ENCODE measurements at regions not wholly inside any gene's neighbourhood (a gene's known extent, or its start where the extent isn't known, plus 50 kb on each side); places are given as distances from the start of the nearest gene placed in this dataset.
"Not testable (repeated sequence)": the region's sequence is repeated elsewhere in the genome, so short reads cannot be mapped to it uniquely, and the experiment has no call there.

DNA sequence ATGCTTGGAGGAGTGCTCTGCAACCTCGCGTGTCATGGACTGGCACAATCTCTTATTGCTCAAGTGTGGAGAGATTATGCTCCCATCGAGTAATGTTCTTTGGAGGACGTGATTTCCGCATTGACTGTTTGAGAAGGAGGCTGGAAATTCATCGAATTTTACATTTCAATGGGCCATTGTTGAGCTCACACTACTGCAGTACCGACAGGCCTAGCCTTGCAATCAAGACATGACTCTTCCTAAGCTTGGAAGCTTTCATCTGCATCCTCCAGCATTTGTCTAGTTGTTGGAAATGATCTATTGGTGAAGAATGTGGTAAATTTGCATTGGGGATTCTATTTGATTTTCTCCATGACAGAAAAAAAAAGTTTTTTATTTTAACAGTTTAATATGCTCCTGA is 156.8 kb downstream of the FZD1 start:
- no peak overlapping the region for H2AFZ ChIP-seq (ENCODE audit: low read length, unreplicated experiment)
- peaks cover 3% of the 10 kb centered on the region; the same call in 1 of the 2 replicates for H3K27me3 ChIP-seq (ENCODE audit: insufficient read depth, low read length)
- no peaks in the 10 kb centered on the region for H3K36me3 ChIP-seq (ENCODE audit: insufficient read depth, low read length)
- no peaks in the 10 kb centered on the region for H3K79me2 ChIP-seq (ENCODE audit: control insufficient read depth, insufficient read depth, low read length, unreplicated experiment)
- no peaks in the 10 kb centered on the region for H3K4me1 ChIP-seq (ENCODE audit: control insufficient read depth, insufficient read depth, low read length, unreplicated experiment)
- no peak overlapping the region for H3K27ac ChIP-seq (ENCODE audit: low read depth, low read length)
- H3K4me3 ChIP-seq (ENCODE audit: low read depth, low read length) = no peak overlapping the region

DNA sequence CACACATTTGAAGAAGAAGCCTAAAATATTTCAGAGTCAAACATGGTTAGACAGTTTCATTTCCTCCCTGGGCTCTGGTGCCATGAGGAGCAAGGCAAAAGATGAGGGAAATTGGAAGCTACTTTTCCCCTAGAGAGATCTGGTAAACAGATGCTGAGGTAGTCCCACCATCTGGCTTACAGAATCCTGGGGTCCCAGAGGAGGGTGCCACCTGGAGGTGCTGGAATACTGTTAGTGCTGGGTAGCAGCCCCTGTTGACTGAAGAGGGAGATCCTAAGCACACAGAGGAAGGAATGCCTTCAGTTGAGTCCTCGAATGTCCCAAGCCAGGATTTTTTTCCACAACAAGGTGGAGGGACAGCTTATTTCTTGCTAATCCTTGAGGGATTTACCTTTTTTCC is 160.1 kb downstream of the FZD1 start:
- H3K79me2 ChIP-seq (ENCODE audit: control insufficient read depth, insufficient read depth, low read length, unreplicated experiment) = no peaks in the 10 kb centered on the region
- H2AFZ ChIP-seq (ENCODE audit: low read length, unreplicated experiment) = no peak overlapping the region
- no peaks in the 10 kb centered on the region for H3K4me1 ChIP-seq (ENCODE audit: control insufficient read depth, insufficient read depth, low read length, unreplicated experiment)
- H3K36me3 ChIP-seq (ENCODE audit: insufficient read depth, low read length) = no peaks in the 10 kb centered on the region
- H3K4me3 ChIP-seq (ENCODE audit: low read depth, low read length) = no peak overlapping the region
- H3K27me3 ChIP-seq (ENCODE audit: insufficient read depth, low read length) = peaks cover 2% of the 10 kb centered on the region; the same call in 1 of the 2 replicates
- no peak overlapping the region for H3K27ac ChIP-seq (ENCODE audit: low read depth, low read length)

DNA sequence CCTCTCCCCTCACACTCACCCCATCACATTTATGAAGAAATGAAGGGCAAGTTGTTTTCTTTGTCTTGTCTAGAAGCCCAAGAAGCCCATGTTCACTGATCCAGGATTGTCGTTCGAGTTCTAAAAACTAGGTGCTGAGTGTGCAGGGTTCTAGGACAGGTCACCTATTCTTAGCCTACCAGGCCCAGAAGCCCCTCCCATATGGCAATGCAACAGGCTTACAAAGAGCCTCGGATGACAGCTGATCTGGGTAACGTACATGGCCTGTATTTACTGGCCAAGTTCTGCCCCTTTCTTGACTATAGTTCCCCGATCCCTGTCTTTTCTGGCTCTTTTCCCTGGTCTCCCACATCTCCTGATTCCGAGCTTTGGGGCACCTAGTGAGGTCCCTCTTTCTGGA is 160.9 kb downstream of the FZD1 start:
- Histone ChIP-seq H2AFZ (ENCODE audit: low read length, unreplicated experiment) (no peak overlapping the region), H3K4me3 (ENCODE audit: low read depth, low read length) (no peak overlapping the region), H3K36me3 (ENCODE audit: insufficient read depth, low read length) (no peaks in the 10 kb centered on the region), H3K27ac (ENCODE audit: low read depth, low read length) (no peak overlapping the region), H3K79me2 (ENCODE audit: control insufficient read depth, insufficient read depth, low read length, unreplicated experiment) (no peaks in the 10 kb centered on the region), H3K27me3 (ENCODE audit: insufficient read depth, low read length) (no peaks in the 10 kb centered on the region), H3K4me1 (ENCODE audit: control insufficient read depth, insufficient read depth, low read length, unreplicated experiment) (no peaks in the 10 kb centered on the region)

DNA sequence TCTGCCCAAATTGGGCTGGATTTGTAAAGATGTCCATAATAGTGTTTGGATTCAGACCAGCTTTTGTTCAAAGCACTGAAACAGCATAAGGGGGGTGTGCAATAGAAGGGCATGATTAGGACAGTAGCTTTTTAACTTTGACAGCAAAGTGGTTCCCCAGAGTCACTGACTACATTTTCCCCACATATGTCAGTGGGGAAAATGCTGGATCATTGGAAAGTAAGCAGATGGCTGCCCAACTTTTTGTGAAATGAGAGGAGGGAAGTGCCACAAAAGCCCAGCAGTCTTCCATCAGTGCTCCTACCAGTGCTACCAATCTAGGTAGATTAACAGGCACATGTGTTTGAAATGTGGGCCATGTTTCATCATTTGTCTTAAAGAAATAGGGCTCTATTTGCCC is 162.8 kb downstream of the FZD1 start:
- Histone ChIP-seq H3K27ac (ENCODE audit: low read depth, low read length) (no peak overlapping the region), H2AFZ (ENCODE audit: low read length, unreplicated experiment) (no peak overlapping the region), H3K36me3 (ENCODE audit: insufficient read depth, low read length) (no peaks in the 10 kb centered on the region), H3K27me3 (ENCODE audit: insufficient read depth, low read length) (no peaks in the 10 kb centered on the region), H3K79me2 (ENCODE audit: control insufficient read depth, insufficient read depth, low read length, unreplicated experiment) (no peaks in the 10 kb centered on the region), H3K4me3 (ENCODE audit: low read depth, low read length) (no peak overlapping the region), H3K4me1 (ENCODE audit: control insufficient read depth, insufficient read depth, low read length, unreplicated experiment) (no peaks in the 10 kb centered on the region)

DNA sequence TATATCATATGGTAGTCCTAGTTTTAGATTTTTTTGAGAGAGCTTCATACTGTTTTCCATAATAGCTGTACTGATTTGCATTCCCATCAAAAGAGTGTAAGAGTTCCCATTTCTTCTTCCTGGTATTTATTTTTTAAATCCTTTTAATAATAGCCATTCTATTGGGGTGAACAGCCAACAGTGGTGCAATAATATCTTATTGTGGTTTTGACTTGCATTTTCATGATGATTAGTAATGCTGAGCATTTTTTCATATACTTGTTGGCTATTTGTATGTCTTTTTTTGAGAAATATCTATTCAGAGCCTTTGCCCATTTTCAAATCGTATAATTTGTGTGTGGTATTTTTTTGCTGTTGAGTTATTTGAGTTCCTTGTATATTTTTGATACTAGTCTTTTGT is 167.4 kb downstream of the FZD1 start:
- no peak overlapping the region for H3K4me3 ChIP-seq (ENCODE audit: low read depth, low read length)
- H3K36me3 ChIP-seq (ENCODE audit: insufficient read depth, low read length) = no peaks in the 10 kb centered on the region

DNA sequence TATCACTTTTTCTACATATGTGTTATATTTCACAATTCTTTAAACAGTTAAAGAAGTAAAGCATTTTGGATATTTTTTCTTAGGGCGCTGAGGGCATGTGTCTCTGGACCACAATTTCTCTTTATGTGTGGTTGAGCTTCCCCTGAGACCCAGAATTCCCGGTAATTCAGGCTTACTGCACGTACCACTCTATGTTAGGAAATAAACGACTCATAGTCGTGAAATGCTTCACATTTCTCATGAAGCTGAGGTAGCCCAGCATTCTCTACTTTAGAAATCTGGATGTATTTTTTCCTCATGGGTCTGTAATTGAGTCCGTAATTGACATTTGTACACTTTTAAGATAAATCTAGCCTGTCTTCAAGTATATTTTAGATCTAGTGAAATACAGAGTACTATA is 170.6 kb downstream of the FZD1 start:
- Histone ChIP-seq H3K79me2 (ENCODE audit: control insufficient read depth, insufficient read depth, low read length, unreplicated experiment) (no peaks in the 10 kb centered on the region), H3K27ac (ENCODE audit: low read depth, low read length) (peak overlapping the region; percentile 71), H3K36me3 (ENCODE audit: insufficient read depth, low read length) (no peaks in the 10 kb centered on the region), H3K27me3 (ENCODE audit: insufficient read depth, low read length) (no peaks in the 10 kb centered on the region), H3K4me1 (ENCODE audit: control insufficient read depth, insufficient read depth, low read length, unreplicated experiment) (peaks cover 11% of the 10 kb centered on the region), H3K4me3 (ENCODE audit: low read depth, low read length) (no peak overlapping the region), H2AFZ (ENCODE audit: low read length, unreplicated experiment) (no peak overlapping the region)

More for the DNA sequence above, 167.4 kb downstream of the FZD1 start:
- no peaks in the 10 kb centered on the region for H3K27me3 ChIP-seq (ENCODE audit: insufficient read depth, low read length)
- no peaks in the 10 kb centered on the region for H3K79me2 ChIP-seq (ENCODE audit: control insufficient read depth, insufficient read depth, low read length, unreplicated experiment)
- no peak overlapping the region for H3K27ac ChIP-seq (ENCODE audit: low read depth, low read length)
- H2AFZ ChIP-seq (ENCODE audit: low read length, unreplicated experiment) = no peak overlapping the region
- H3K4me1 ChIP-seq (ENCODE audit: control insufficient read depth, insufficient read depth, low read length, unreplicated experiment) = peaks cover 11% of the 10 kb centered on the region

DNA sequence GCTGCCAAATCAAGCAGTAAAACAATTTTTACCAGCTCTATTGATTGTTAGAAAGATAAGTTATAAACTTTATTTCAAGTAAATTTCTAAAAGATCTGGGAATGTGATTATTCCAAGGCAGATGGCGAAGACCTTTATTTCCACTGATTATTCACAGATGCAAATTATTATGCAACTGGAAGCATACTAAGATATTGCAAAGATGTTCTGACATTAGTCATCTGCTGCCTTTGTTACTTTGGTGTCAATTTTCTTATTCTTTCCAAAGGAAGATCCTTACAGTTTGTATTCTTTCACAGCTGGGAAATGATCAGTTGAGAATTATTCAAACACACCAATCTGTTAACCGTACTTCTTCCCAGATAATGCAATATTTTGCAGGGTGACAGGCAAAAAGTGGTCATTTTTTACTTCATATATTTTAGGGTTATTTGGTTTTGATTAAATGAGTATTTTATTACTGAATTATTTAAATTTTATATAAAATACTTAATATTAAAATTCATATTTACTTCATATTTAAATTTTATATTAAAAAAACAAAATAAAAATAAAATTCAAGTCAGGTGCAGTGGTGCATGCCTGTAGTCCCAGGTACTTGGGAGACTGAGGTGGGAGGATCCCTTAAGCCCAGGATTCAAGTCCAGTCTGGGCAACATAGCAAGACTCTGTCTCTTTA is 171.3 kb downstream of the FZD1 start:
- H3K79me2 ChIP-seq (ENCODE audit: control insufficient read depth, insufficient read depth, low read length, unreplicated experiment) = no peaks in the 10 kb centered on the region

DNA sequence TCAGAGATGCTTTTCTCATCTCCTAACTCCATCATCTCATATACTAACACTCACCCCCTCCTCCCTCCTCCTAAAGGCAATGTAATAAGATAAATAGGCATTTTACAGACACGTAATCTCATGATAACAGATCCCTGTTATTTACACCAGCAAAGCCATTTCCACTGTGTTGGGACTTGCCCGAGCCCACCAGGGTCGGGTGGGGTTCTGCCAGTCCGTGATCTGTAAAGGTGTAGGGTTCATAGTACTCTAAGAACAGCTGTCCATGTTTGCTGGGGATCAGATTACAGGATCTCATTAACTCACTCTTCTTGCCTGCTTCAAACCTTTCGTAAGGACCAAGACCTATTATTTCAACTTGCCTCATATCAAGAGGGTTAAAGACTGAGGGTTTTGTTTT is 172.4 kb downstream of the FZD1 start:
- Histone ChIP-seq H3K27ac (ENCODE audit: low read depth, low read length) (no peak overlapping the region), H3K36me3 (ENCODE audit: insufficient read depth, low read length) (no peaks in the 10 kb centered on the region), H3K4me1 (ENCODE audit: control insufficient read depth, insufficient read depth, low read length, unreplicated experiment) (peaks cover 11% of the 10 kb centered on the region), H3K79me2 (ENCODE audit: control insufficient read depth, insufficient read depth, low read length, unreplicated experiment) (no peaks in the 10 kb centered on the region), H2AFZ (ENCODE audit: low read length, unreplicated experiment) (no peak overlapping the region), H3K4me3 (ENCODE audit: low read depth, low read length) (no peak overlapping the region), H3K27me3 (ENCODE audit: insufficient read depth, low read length) (no peaks in the 10 kb centered on the region)

More for the DNA sequence above, 171.3 kb downstream of the FZD1 start:
- Histone ChIP-seq H3K36me3 (ENCODE audit: insufficient read depth, low read length) (no peaks in the 10 kb centered on the region), H3K4me3 (ENCODE audit: low read depth, low read length) (no peak overlapping the region), H3K4me1 (ENCODE audit: control insufficient read depth, insufficient read depth, low read length, unreplicated experiment) (peaks cover 11% of the 10 kb centered on the region), H2AFZ (ENCODE audit: low read length, unreplicated experiment) (no peak overlapping the region), H3K27ac (ENCODE audit: low read depth, low read length) (peak overlapping the region; percentile 71), H3K27me3 (ENCODE audit: insufficient read depth, low read length) (no peaks in the 10 kb centered on the region)

DNA sequence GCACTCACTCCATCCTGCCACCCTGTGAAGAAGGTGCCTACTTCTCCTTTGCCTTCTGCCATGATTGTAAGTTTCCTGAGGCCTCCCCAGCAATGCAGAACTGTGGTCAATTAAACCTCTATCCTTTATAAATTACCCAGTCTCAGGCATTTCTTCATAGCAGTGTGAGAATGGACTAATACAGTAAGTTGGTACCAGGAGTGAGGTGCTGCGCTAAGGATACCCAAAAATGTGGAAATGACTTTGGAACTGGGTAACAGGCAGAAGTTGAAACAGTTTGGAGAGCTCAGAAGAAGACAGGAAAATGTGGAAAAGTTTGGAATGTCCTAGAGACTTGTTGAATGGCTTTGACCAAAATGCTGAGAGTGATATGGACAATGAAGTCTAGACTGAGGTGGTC is 176.0 kb downstream of the FZD1 start:
- H3K4me1 ChIP-seq (ENCODE audit: control insufficient read depth, insufficient read depth, low read length, unreplicated experiment); H3K36me3 ChIP-seq (ENCODE audit: insufficient read depth, low read length); H3K27me3 ChIP-seq (ENCODE audit: insufficient read depth, low read length); H2AFZ ChIP-seq (ENCODE audit: low read length, unreplicated experiment); H3K27ac ChIP-seq (ENCODE audit: low read depth, low read length); H3K79me2 ChIP-seq (ENCODE audit: control insufficient read depth, insufficient read depth, low read length, unreplicated experiment); H3K4me3 ChIP-seq (ENCODE audit: low read depth, low read length): not testable (repeated sequence)

DNA sequence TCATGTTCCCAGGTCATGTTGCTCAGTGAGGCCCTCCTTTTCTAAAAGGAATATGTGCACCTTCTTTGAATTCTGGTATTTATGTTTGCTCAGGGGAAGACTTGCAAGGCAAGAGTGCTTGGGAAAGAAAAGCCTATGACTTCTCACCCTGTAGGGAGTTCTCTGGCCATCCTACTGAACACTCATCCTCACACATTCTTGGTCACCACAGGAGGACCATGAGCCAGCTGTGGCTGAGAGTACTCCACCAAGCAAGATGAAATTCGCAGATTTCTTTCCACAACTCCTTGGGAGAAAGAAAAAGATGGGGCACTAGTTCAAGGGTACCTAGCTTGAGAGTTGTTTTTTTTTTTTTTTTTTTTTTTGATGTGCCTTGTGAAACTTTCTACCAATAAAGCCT is 179.6 kb downstream of the FZD1 start:
- no peak overlapping the region for H3K27ac ChIP-seq (ENCODE audit: low read depth, low read length)
- H3K36me3 ChIP-seq (ENCODE audit: insufficient read depth, low read length) = no peaks in the 10 kb centered on the region
- H3K4me3 ChIP-seq (ENCODE audit: low read depth, low read length) = no peak overlapping the region
- H3K4me1 ChIP-seq (ENCODE audit: control insufficient read depth, insufficient read depth, low read length, unreplicated experiment) = no peaks in the 10 kb centered on the region
- H3K27me3 ChIP-seq (ENCODE audit: insufficient read depth, low read length) = no peaks in the 10 kb centered on the region
- H2AFZ ChIP-seq (ENCODE audit: low read length, unreplicated experiment) = no peak overlapping the region
- H3K79me2 ChIP-seq (ENCODE audit: control insufficient read depth, insufficient read depth, low read length, unreplicated experiment) = no peaks in the 10 kb centered on the region

DNA sequence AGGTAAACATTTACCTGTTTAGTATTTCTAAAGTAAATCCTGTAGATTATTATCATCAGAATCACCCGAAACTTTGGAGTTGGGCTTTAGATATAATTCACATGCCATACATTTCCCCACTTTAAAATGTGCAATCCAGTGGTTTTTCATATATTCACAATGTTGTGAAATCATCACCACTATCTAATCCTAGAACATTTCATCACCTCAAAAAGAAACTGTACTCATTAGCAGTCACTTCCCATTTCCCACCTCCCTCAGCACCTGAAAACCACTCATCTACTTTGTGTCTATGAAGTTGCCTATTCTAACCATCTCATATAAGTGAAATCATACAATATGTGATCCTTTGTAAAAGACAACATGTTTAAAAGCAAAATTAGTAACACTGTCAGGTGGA is 182.6 kb downstream of the FZD1 start:
- Histone ChIP-seq H3K36me3 (ENCODE audit: insufficient read depth, low read length) (no peaks in the 10 kb centered on the region), H3K4me3 (ENCODE audit: low read depth, low read length) (no peak overlapping the region), H3K4me1 (ENCODE audit: control insufficient read depth, insufficient read depth, low read length, unreplicated experiment) (no peaks in the 10 kb centered on the region), H2AFZ (ENCODE audit: low read length, unreplicated experiment) (no peak overlapping the region), H3K79me2 (ENCODE audit: control insufficient read depth, insufficient read depth, low read length, unreplicated experiment) (no peaks in the 10 kb centered on the region), H3K27ac (ENCODE audit: low read depth, low read length) (no peak overlapping the region), H3K27me3 (ENCODE audit: insufficient read depth, low read length) (no peaks in the 10 kb centered on the region)
